ENCODE measurements at regions not wholly inside any gene's neighbourhood (a gene's known extent, or its start where the extent isn't known, plus 50 kb on each side); places are given as distances from the start of the nearest gene placed in this dataset.

DNA sequence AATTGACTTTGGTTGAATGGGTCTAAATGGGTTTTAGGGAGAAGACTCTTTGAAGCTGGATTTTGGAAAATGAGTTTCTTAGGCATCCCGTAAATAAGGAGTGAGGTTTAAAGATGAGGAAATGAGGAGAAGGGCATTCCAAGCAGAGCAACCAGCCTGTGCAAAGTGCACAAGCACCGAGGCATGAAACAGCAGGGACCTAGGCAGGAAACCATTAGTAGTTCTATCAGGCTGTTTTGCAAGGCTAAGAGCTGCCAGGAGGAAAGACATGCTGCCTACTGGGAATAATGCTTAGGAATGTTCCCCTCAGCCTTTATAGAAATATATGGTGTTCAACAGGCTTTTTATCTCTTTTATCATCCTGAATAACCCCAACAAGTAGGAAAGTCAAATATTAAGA, 153.1 kb upstream of the FGGY start:
- Histone ChIP-seq H3K4me3 (ENCODE audit: low read length) (no peak overlapping the region), H3K27ac (ENCODE audit: low read length) (no peak overlapping the region), H3K4me1 (ENCODE audit: control insufficient read depth, insufficient read depth, low read length) (no peaks in the 10 kb centered on the region), H3K27me3 (ENCODE audit: control insufficient read depth, insufficient read depth) (no peaks in the 10 kb centered on the region), H3K9me3 (ENCODE audit: control insufficient read depth, low read length) (no peaks in the 10 kb centered on the region)
- ATAC-seq (no peak), DNase-seq (no peak)
- 54% methylated on average over 2 of the region's 2 CpGs for WGBS
- intact Hi-C loops (cut with DNase I): loop anchor here in 2 of 4 donors (10.0 kb wide), 2 partner anchors 151 to 359 kb away; partner anchors contain the start of genes JUN (in 2 of the 2) and FGGY (in 1 of the 2)

DNA sequence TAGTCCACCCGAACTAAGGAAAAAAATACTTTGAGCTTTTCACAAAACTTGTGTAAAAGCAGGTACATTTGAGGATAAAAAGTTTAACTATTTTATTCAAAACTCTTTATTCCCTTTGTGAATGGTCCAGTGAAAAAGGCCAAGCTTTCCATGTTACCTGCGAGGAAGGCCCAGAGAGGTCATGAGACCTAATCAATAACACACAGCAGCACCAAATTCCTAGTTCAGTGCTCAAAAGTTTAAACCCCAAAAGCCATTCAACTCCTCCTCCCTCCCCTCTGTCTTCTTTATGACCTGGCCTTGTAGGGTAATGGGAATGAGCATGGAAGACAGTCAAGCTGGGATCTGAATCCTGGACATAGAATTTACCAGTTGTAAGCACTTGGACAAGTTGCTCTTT, 151.9 kb upstream of the FGGY start:
- Histone ChIP-seq H3K4me1 (ENCODE audit: control insufficient read depth, insufficient read depth, low read length) (no peaks in the 10 kb centered on the region), H3K27ac (ENCODE audit: low read length) (no peak overlapping the region), H3K27me3 (ENCODE audit: control insufficient read depth, insufficient read depth) (no peaks in the 10 kb centered on the region), H3K4me3 (ENCODE audit: low read length) (no peak overlapping the region), H3K9me3 (ENCODE audit: control insufficient read depth, low read length) (no peaks in the 10 kb centered on the region)
- DNase-seq (no peak), ATAC-seq (no peak)
- 97% methylated on average over 2 of the region's 2 CpGs for WGBS
- intact Hi-C loops (cut with DNase I): loop anchor here in 2 of 4 donors (10.0 kb wide), 2 partner anchors 150 to 360 kb away; partner anchors contain the start of genes JUN (in 2 of the 2) and FGGY (in 1 of the 2)

- ATAC-seq (no peak), DNase-seq (no peak)
- WGBS: 83% methylated on average over 4 of the region's 4 CpGs
- intact Hi-C loops (cut with DNase I): loop anchor here in 2 of 4 donors (10.0 kb wide), 2 partner anchors 149 to 361 kb away; partner anchors contain the start of genes JUN (in 2 of the 2) and FGGY (in 1 of the 2)
- Histone ChIP-seq H3K27ac (ENCODE audit: low read length) (no peak overlapping the region), H3K4me3 (ENCODE audit: low read length) (peak overlapping the region; percentile 40), H3K9me3 (ENCODE audit: control insufficient read depth, low read length) (no peaks in the 10 kb centered on the region), H3K27me3 (ENCODE audit: control insufficient read depth, insufficient read depth) (no peaks in the 10 kb centered on the region), H3K4me1 (ENCODE audit: control insufficient read depth, insufficient read depth, low read length) (peaks cover 5% of the 10 kb centered on the region)
Observed at GRCh38 chr1:59146056-59146455, 150.8 kb upstream of the FGGY start.

- WGBS: 4% methylated on average over 52 of the region's 52 CpGs
- Histone ChIP-seq H3K27me3 (ENCODE audit: control insufficient read depth, insufficient read depth) (no peaks in the 10 kb centered on the region), H3K9me3 (ENCODE audit: control insufficient read depth, low read length) (no peaks in the 10 kb centered on the region), H3K4me3 (ENCODE audit: low read length) (peak overlapping the region; percentile 40), H3K27ac (ENCODE audit: low read length) (peak overlapping the region; percentile 26), H3K4me1 (ENCODE audit: control insufficient read depth, insufficient read depth, low read length) (peaks cover 10% of the 10 kb centered on the region)
- ATAC-seq (peak; percentile 61 to 73), DNase-seq (peak; percentile 64 to 85 (median 81))
- intact Hi-C loops (cut with DNase I): loop anchor here in 2 of 4 donors (10.0 kb wide), 2 partner anchors 148 to 362 kb away; partner anchors contain the start of genes JUN (in 2 of the 2) and FGGY (in 1 of the 2)
Observed at GRCh38 chr1:59146651-59147358, 150.1 kb upstream of the FGGY start.

DNA sequence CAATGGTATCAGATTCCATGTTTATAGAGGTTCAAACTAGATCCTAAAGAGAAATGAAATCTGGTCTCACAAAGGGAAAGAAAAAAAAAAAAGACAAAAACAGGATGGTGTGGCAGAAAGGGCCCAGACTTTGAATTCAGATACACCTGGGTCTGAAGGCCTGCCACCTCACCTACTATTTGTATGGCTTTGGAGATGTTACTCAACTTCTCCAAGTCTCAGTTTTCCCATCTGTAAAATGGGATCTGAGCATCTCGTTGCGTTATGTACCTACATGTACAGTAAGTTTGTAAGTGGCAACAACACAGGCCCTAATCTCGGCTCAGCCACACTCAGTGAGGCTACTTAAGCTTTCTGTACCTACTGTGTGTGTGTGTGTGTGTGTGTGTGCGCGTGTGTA, 147.5 kb upstream of the FGGY start:
- Histone ChIP-seq H3K27ac (ENCODE audit: low read length) (no peak overlapping the region), H3K4me1 (ENCODE audit: control insufficient read depth, insufficient read depth, low read length) (peaks cover 12% of the 10 kb centered on the region), H3K27me3 (ENCODE audit: control insufficient read depth, insufficient read depth) (no peaks in the 10 kb centered on the region), H3K4me3 (ENCODE audit: low read length) (no peak overlapping the region), H3K9me3 (ENCODE audit: control insufficient read depth, low read length) (no peaks in the 10 kb centered on the region)
- no peak for ATAC-seq
- intact Hi-C loops (cut with DNase I): loop anchor here in 2 of 4 donors (10.0 kb wide), 2 partner anchors 145 to 365 kb away; partner anchors contain the start of genes JUN (in 2 of the 2) and FGGY (in 1 of the 2)
- WGBS: 98% methylated on average over 5 of the region's 5 CpGs
- no peak for DNase-seq

DNA sequence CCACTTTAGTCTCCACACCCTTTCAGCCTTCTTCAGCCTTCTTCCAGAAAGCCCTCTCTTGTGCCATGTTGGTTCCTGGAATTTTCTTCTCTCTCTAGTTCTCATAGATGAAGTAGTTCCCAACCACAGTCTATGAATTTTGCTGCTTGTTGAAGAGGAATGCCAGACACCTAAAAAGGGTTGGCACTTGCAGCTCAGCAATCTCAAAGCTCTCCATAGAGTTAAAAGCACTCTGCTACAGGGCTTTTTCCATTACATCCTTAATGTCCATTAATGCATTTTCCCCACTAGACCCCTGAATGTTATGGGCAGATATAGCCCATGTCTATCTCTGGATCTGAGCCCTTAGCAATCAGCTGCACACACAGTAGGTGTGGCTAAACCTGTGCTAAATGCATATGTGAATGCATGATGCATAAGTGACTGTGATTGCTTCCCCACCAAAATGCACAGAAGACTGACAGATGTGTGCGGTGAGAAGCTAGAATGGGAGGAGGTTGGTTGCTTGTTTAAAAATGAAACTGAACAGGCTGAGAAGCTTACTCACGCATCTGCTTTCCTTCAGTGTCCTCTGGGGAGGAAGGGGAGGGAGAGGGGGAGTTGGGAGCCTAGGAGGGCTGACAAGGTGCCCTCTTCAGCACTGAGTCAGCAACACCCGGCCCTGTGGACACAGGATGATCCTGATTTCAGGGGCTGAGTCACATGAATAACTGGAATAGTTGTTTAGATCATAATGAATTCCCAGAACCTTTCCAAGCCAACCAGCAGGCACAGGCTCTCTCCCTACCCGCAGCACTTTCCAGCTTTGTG, 146.1 kb upstream of the FGGY start:
- intact Hi-C loops (cut with DNase I): loop anchor here in 2 of 4 donors (5.0 to 10.0 kb wide), 2 partner anchors 137 to 144 kb away; partner anchors contain the start of gene FGGY (in 1 of the 2)
- 8% methylated on average over 4 of the region's 4 CpGs for WGBS
- peak overlapping the region; percentile 97 for H3K27ac ChIP-seq (ENCODE audit: low read length)
- peak overlapping the region; percentile 21 for H3K4me3 ChIP-seq (ENCODE audit: low read length)
- no peaks in the 10 kb centered on the region for H3K27me3 ChIP-seq (ENCODE audit: control insufficient read depth, insufficient read depth)
- peaks cover 12% of the 10 kb centered on the region for H3K4me1 ChIP-seq (ENCODE audit: control insufficient read depth, insufficient read depth, low read length)
- ATAC-seq: peak; percentile 94 to 96
- DNase-seq: peak; percentile 84 to 86 (median 86)
- H3K9me3 ChIP-seq (ENCODE audit: control insufficient read depth, low read length): no peaks in the 10 kb centered on the region

DNA sequence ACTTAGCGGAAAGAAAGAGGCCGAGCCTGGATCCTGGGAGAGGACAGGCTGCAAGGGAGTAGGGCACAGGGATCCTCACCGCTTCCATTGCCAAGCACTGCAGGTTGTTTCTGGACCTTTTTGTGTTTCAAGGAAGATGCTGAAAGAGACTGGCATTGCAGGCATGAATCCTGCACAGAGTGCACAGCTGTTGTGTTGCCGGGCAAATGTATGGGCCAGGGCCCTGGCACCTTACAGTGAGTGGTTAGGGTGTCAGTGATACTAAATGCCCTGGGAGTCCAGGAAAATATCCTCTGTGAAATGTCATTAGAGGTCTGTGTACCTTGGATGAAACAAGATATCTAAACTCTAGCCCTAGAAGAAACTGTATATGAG, 145.5 kb upstream of the FGGY start:
- Histone ChIP-seq H3K9me3 (ENCODE audit: control insufficient read depth, low read length) (no peaks in the 10 kb centered on the region), H3K27ac (ENCODE audit: low read length) (peak overlapping the region; percentile 97), H3K4me1 (ENCODE audit: control insufficient read depth, insufficient read depth, low read length) (peaks cover 12% of the 10 kb centered on the region), H3K4me3 (ENCODE audit: low read length) (no peak overlapping the region), H3K27me3 (ENCODE audit: control insufficient read depth, insufficient read depth) (no peaks in the 10 kb centered on the region)
- DNase-seq (no peak), ATAC-seq (peak in 1 of 2 donors; percentile 6)
- WGBS: 46% methylated on average over 4 of the region's 4 CpGs
- intact Hi-C loops (cut with DNase I): loop anchor here in 2 of 4 donors (5.0 to 10.0 kb wide), 2 partner anchors 136 to 143 kb away; partner anchors contain the start of gene FGGY (in 1 of the 2)

DNA sequence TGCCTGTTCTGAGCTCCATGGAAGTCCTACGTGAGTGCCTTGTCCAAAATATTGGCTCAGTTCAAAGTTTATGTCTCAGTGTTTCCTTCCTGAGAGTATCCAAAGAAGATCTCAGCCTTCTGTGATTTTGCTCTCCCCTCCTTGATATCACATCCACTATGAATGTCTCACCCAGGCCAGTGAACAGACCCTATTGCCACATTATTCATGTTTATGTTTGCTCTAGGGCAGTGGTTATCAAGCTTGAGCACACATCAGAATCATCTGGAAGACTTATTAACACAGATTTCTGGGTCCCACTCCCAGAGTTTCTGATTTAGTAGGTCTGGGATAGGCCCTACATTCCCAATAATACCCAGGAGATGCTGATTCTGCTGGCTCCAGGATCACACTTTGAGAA, 145.0 kb upstream of the FGGY start:
- no peak for ATAC-seq
- 44% methylated on average over 1 of the region's 1 CpG for WGBS
- Histone ChIP-seq H3K9me3 (ENCODE audit: control insufficient read depth, low read length) (no peaks in the 10 kb centered on the region), H3K27me3 (ENCODE audit: control insufficient read depth, insufficient read depth) (no peaks in the 10 kb centered on the region), H3K27ac (ENCODE audit: low read length) (peak overlapping the region; percentile 97), H3K4me3 (ENCODE audit: low read length) (no peak overlapping the region), H3K4me1 (ENCODE audit: control insufficient read depth, insufficient read depth, low read length) (peaks cover 15% of the 10 kb centered on the region)
- no peak for DNase-seq
- intact Hi-C loops (cut with DNase I): loop anchor here in 2 of 4 donors (5.0 to 10.0 kb wide), 2 partner anchors 135 to 143 kb away; partner anchors contain the start of gene FGGY (in 1 of the 2)

DNA sequence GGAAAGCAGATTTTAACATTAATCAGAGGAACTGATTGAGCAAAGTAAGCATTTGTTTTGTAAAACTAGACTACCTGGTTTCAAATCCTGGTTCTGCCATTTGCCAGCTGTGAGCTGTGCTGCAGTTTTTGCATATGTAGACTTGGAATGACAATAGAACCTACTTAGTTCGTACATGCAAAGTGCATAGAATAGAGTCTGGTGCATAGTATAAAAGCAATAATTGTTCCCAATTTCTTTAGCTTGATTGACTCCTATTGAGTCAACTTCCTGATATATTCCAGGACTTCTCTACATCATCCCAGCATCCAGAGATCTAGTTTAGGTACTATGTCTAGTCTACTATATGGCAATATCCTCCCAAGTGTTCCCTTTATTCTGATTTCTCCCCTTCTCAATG, 144.4 kb upstream of the FGGY start:
- no peaks in the 10 kb centered on the region for H3K9me3 ChIP-seq (ENCODE audit: control insufficient read depth, low read length)
- H3K4me1 ChIP-seq (ENCODE audit: control insufficient read depth, insufficient read depth, low read length): peaks cover 15% of the 10 kb centered on the region
- 96% methylated on average over 1 of the region's 1 CpG for WGBS
- DNase-seq (no peak), ATAC-seq (no peak)
- intact Hi-C loops (cut with DNase I): loop anchor here in 2 of 4 donors (5.0 to 10.0 kb wide), 2 partner anchors 135 to 142 kb away; partner anchors contain the start of gene FGGY (in 1 of the 2)
- H3K4me3 ChIP-seq (ENCODE audit: low read length): no peak overlapping the region
- H3K27ac ChIP-seq (ENCODE audit: low read length): no peak overlapping the region
- H3K27me3 ChIP-seq (ENCODE audit: control insufficient read depth, insufficient read depth): no peaks in the 10 kb centered on the region

DNA sequence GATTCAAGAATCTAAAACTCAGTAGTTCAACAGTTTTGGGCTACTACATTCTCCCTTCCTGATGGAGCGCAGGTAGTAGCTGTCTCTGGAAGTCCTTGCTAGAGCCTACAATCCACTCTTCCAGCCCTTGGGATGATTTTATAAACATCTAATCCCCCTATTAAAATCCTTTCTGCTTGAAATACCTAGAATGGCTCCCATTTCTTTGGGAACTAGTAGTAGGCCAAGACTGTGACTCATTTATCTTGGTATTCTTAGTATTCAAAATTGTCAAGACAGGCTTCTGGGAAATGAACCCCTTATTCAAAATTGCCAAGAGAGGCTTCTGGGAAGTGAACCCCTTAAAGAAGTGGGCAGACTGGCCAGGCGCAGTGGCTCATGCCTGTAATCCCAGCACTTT, 142.5 kb upstream of the FGGY start:
- intact Hi-C loops (cut with DNase I): loop anchor here in 2 of 4 donors (5.0 to 10.0 kb wide), 2 partner anchors 133 to 140 kb away; partner anchors contain the start of gene FGGY (in 1 of the 2)
- DNase-seq (no peak), ATAC-seq (no peak)
- Histone ChIP-seq H3K27ac (ENCODE audit: low read length) (no peak overlapping the region), H3K9me3 (ENCODE audit: control insufficient read depth, low read length) (no peaks in the 10 kb centered on the region), H3K4me1 (ENCODE audit: control insufficient read depth, insufficient read depth, low read length) (peaks cover 15% of the 10 kb centered on the region), H3K27me3 (ENCODE audit: control insufficient read depth, insufficient read depth) (no peaks in the 10 kb centered on the region), H3K4me3 (ENCODE audit: low read length) (no peak overlapping the region)
- 99% methylated on average over 2 of the region's 2 CpGs for WGBS

Data from right cardiac atrium (tissue), 5 donors.